H1 (cell line): ENCODE measurements at regions not wholly inside any gene's neighbourhood (a gene's known extent, or its start where the extent isn't known, plus 50 kb on each side); places are given as distances from the start of the nearest gene placed in this dataset.
A peak's percentile ranks its signal among the peaks of the same experiment; 100 is the strongest.

Experiments used
- CTCF ChIA-PET: fragments of 300-600 bp; sonication (Branson Sonifier 250); formaldehyde crosslinking; loops from one replicate; lab custom pipeline; 2021; ENCODE audit not compliant: partially characterized antibody; lab: Charles Lee
- POLR2A ChIA-PET: fragments of 300-600 bp; sonication (Branson Sonifier 250); formaldehyde crosslinking; loops from one replicate; lab custom pipeline; 2021; ENCODE audit warnings: inconsistent platforms; ENCODE audit not compliant: partially characterized antibody; lab: Charles Lee
- DNase-seq, 2 experiments: peaks; one replicate each; pipeline versions ENCODE4 v3.0.0 to v3.0.0-alpha.2; 2010 to 2022; ENCODE audit warnings: low spot score in 2 of 2, low read depth in 1 of 2, mixed read lengths in 1 of 2
- FAIRE-seq: peaks from 2 replicates; lab custom pipeline; 2011; peaks lifted over from hg19 to GRCh38; lab: Jason Lieb, UNC
- H2AFZ ChIP-seq: 2 replicates; pipeline ENCODE4 v1.8.1; 2012; ENCODE audit warnings: low read length, inconsistent platforms
- H2AK5ac ChIP-seq: 2 replicates; pipeline ENCODE4 v1.6.1; 2013; ENCODE audit warnings: low read depth, low read length
- H2BK120ac ChIP-seq: replicated peaks from 2 replicates; pipeline ENCODE3; 2013; ENCODE audit warnings: low read depth, low read length, inconsistent platforms
- H2BK12ac ChIP-seq: 2 replicates; pipeline ENCODE4 v1.6.1; 2013; ENCODE audit warnings: low read depth, low read length
- H2BK15ac ChIP-seq: 2 replicates; pipeline ENCODE4 v1.6.1; 2013; ENCODE audit warnings: low read length
- H2BK20ac ChIP-seq: 2 replicates; pipeline ENCODE4 v1.6.1; 2013; ENCODE audit warnings: low read length
- H2BK5ac ChIP-seq: 2 replicates; pipeline ENCODE4 v1.6.1; 2013; ENCODE audit warnings: low read depth, low read length
- H3K14ac ChIP-seq: 2 replicates; pipeline ENCODE4 v1.6.1; 2013; ENCODE audit warnings: inconsistent platforms; ENCODE audit not compliant: insufficient read length
- H3K18ac ChIP-seq: 2 replicates; pipeline ENCODE4 v1.6.1; 2013; ENCODE audit warnings: low read length; ENCODE audit errors: extremely low read depth
- H3K23ac ChIP-seq: 2 replicates; pipeline ENCODE4 v1.6.1; 2013; ENCODE audit warnings: inconsistent platforms; ENCODE audit not compliant: insufficient read length
- H3K23me2 ChIP-seq: 2 replicates; pipeline ENCODE4 v1.6.1; 2013; ENCODE audit warnings: low read depth, low read length
- H3K27ac ChIP-seq: 2 replicates; pipeline ENCODE4 v1.6.1; 2011; ENCODE audit warnings: low read depth, low read length, inconsistent platforms
- H3K27me3 ChIP-seq, 4 experiments: replicated peaks in 1 of 4; 1 replicate in 1 of 4; 2 replicates in 3 of 4; pipeline versions ENCODE4 v1.6.1 to v1.8.1; 2011 to 2013; ENCODE audit warnings: low read length in 3 of 4, mild to moderate bottlenecking in 3 of 4, inconsistent platforms in 2 of 4, mixed read lengths in 2 of 4, moderate library complexity in 1 of 4; ENCODE audit not compliant: control insufficient read depth in 3 of 4, insufficient read depth in 3 of 4; ENCODE audit errors: extremely low read depth in 1 of 4
- H3K36me3 ChIP-seq, 4 experiments: 2 replicates each; pipeline versions ENCODE4 v1.6.1 to v1.8.1; 2011 to 2013; ENCODE audit warnings: mild to moderate bottlenecking in 4 of 4, low read length in 3 of 4, moderate library complexity in 2 of 4, control low read depth in 1 of 4, inconsistent platforms in 1 of 4; ENCODE audit not compliant: insufficient read depth in 4 of 4, control insufficient read depth in 2 of 4
- H3K4ac ChIP-seq: replicated peaks from 2 replicates; pipeline ENCODE3; 2013; ENCODE audit warnings: low read length, low read depth, mixed read lengths, inconsistent platforms; ENCODE audit not compliant: insufficient read length
- H3K4me1 ChIP-seq, 4 experiments: replicated peaks in 1 of 4; 1 replicate in 1 of 4; 2 replicates in 3 of 4; pipeline versions ENCODE4 v1.6.1 to v1.8.1; 2011 to 2013; ENCODE audit warnings: low read length in 3 of 4, inconsistent platforms in 2 of 4, mixed read lengths in 1 of 4; ENCODE audit not compliant: insufficient read depth in 4 of 4, control insufficient read depth in 3 of 4
- H3K4me2 ChIP-seq, 2 experiments: 2 replicates each; pipeline versions ENCODE4 v1.6.1 to v1.8.1; 2011 to 2013; ENCODE audit warnings: low read depth in 2 of 2, low read length in 2 of 2, control low read depth in 1 of 2, inconsistent platforms in 1 of 2, mild to moderate bottlenecking in 1 of 2; ENCODE audit not compliant: insufficient read depth in 1 of 2
- H3K4me3 ChIP-seq, 4 experiments: fragments of 200-600, 300-600 bp in 1 of 4; sonication (generic), shearing (Covaris generic), sonication (Bioruptor Twin) in 1 of 4; 2 replicates each; pipeline versions ENCODE4 v1.5.1 to v1.8.1; 2011 to 2016; ENCODE audit warnings: low read length in 4 of 4, low read depth in 3 of 4, control low read depth in 2 of 4, inconsistent platforms in 2 of 4, mild to moderate bottlenecking in 2 of 4, mixed read lengths in 1 of 4, moderate library complexity in 1 of 4; ENCODE audit not compliant: insufficient read depth in 2 of 4; ENCODE audit errors: extremely low read depth in 1 of 4
- H3K56ac ChIP-seq: replicated peaks from 2 replicates; pipeline ENCODE3; 2013; ENCODE audit warnings: low read depth, mild to moderate bottlenecking, mixed read lengths, low read length, inconsistent platforms; ENCODE audit not compliant: insufficient read length
- H3K79me1 ChIP-seq: 2 replicates; pipeline ENCODE4 v1.6.1; 2013; ENCODE audit warnings: low read depth, low read length, control low read depth
- H3K79me2 ChIP-seq, 2 experiments: 2 replicates each; pipeline versions ENCODE4 v1.6.1 to v1.8.1; 2012 to 2013; ENCODE audit warnings: low read length in 2 of 2, mild to moderate bottlenecking in 2 of 2, inconsistent platforms in 1 of 2; ENCODE audit not compliant: insufficient read depth in 2 of 2, control insufficient read depth in 1 of 2
- H3K9ac ChIP-seq, 4 experiments: replicated peaks in 1 of 4; 1 replicate in 1 of 4; 2 replicates in 3 of 4; pipeline versions ENCODE4 v1.6.1 to v1.8.1; 2011 to 2013; ENCODE audit warnings: low read depth in 3 of 4, low read length in 3 of 4, control low read depth in 2 of 4, mild to moderate bottlenecking in 2 of 4, moderate library complexity in 2 of 4, inconsistent platforms in 1 of 4; ENCODE audit errors: extremely low read depth in 1 of 4
- H3K9me3 ChIP-seq, 2 experiments: 2 replicates each; pipeline versions ENCODE4 v1.6.1 to v1.8.1; 2012 to 2013; ENCODE audit warnings: mild to moderate bottlenecking in 2 of 2, moderate library complexity in 2 of 2, control low read depth in 1 of 2, inconsistent platforms in 1 of 2, low read depth in 1 of 2, low read length in 1 of 2, mixed read lengths in 1 of 2; ENCODE audit not compliant: insufficient read depth in 2 of 2
- H4K20me1 ChIP-seq, 2 experiments: replicated peaks in 1 of 2; 2 replicates each; pipeline versions ENCODE3 to v1.8.1; 2011 to 2013; ENCODE audit warnings: inconsistent platforms in 2 of 2, low read length in 2 of 2, mild to moderate bottlenecking in 1 of 2; ENCODE audit not compliant: insufficient read depth in 2 of 2, control insufficient read depth in 1 of 2
- H4K5ac ChIP-seq: 2 replicates; pipeline ENCODE4 v1.6.1; 2013; ENCODE audit warnings: low read length, low read depth, mixed read lengths, inconsistent platforms; ENCODE audit not compliant: insufficient read length
- H4K8ac ChIP-seq: 2 replicates; pipeline ENCODE4 v1.8.0; 2013; ENCODE audit warnings: mild to moderate bottlenecking, moderate library complexity, low read length, inconsistent platforms; ENCODE audit not compliant: insufficient read depth; ENCODE audit errors: extremely low read depth
- H4K91ac ChIP-seq: replicated peaks from 2 replicates; pipeline ENCODE3; 2013; ENCODE audit warnings: low read length, mixed read lengths, inconsistent platforms; ENCODE audit not compliant: insufficient read length
- WGBS, 2 experiments: shearing (Covaris generic) in 1 of 2; methylation state at CpG; one replicate each; pipeline versions ENCODE4 v1.1.6 to v1.1.7; 2013 to 2015; ENCODE audit warnings: low lambda C conversion rate in 2 of 2, mixed read lengths in 2 of 2, inconsistent platforms in 1 of 2, low coverage in 1 of 2, missing lambda C conversion rate in 1 of 2; ENCODE audit not compliant: insufficient replicate concordance in 2 of 2, insufficient coverage in 1 of 2, insufficient read length in 1 of 2; ENCODE audit errors: extremely low coverage in 1 of 2, missing lambda C conversion rate in 1 of 2; 5-methylcytosine and 5-hydroxymethylcytosine counted together

DNA sequence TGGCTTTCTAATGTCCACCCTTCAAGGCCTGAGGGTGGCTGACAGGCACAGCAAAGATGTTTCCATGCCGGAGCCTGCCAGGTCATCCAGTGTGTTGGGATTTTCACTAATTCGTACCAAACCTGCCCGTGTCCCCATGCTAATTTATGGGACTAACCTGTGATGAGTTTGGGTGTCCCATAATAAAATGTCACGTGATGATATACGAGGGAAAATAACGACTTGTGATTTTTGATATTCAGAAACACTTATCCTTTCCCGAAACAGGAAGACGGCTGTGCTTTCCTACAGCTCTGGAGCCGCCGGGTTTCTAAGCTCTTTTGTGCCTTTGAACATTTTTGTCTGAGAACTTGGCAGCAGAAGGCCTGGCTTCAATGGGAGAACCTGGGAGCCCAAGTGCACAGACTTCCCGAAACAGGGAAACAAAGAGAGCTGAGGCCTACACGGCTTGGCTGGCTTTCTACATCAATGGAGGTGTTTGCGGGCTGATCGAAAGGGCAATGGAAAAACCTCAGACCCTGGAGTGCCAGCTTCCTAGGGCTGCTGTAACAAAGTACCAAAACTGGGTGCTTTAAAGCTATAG lies 171.9 kb upstream of the JARID2 start:
- ChIA-PET POLR2A (interaction anchor here (0.8 to 1.3 kb wide), 2 partner anchors 11 to 38 kb away, joined by 3 to 5 read pairs; no protein-coding TSS in a partner anchor), CTCF (interaction anchor here (0.6 to 2.5 kb wide), 4 partner anchors 16 to 543 kb away, joined by 3 to 8 read pairs (median 4); no protein-coding TSS in a partner anchor)
- H3K4ac ChIP-seq: no peak overlapping the region
- no peak overlapping the region for H3K18ac ChIP-seq
- no peak overlapping the region for H3K4me3 ChIP-seq
- WGBS, 2 experiments: 90% methylated on average over 14 of the region's 14 CpGs; no CpG with 5 or more reads in 1 of the 2 experiments
- H2BK15ac ChIP-seq: peak overlapping the region; percentile 61; the same call in 1 of the 2 replicates
- H2BK12ac ChIP-seq: no peak overlapping the region
- peak overlapping the region; percentile 84; the same call in 1 of the 2 replicates for H2BK20ac ChIP-seq
- no peak overlapping the region for H3K27ac ChIP-seq
- DNase-seq (no peak), FAIRE-seq (no peak)
- peak overlapping the region; percentile 25 for H4K91ac ChIP-seq
- no peak overlapping the region; the same call in 1 of the 2 replicates for H4K8ac ChIP-seq
- peak overlapping the region; percentile 57 for H2BK120ac ChIP-seq
- H3K9ac ChIP-seq: no peak overlapping the region
- H2AK5ac ChIP-seq: no peak overlapping the region
- H3K56ac ChIP-seq: no peak overlapping the region
- no peaks in the 10 kb centered on the region for H3K79me2 ChIP-seq
- H3K79me1 ChIP-seq: no peaks in the 10 kb centered on the region
- H3K36me3 ChIP-seq: no peaks in the 10 kb centered on the region
- H4K20me1 ChIP-seq: no peaks in the 10 kb centered on the region
- H3K27me3 ChIP-seq: no peaks in the 10 kb centered on the region; a peak in 1 of 7 replicates
- H3K23ac ChIP-seq: no peak overlapping the region
- H2BK5ac ChIP-seq: peak overlapping the region; percentile 63; the same call in 1 of the 2 replicates
- H3K23me2 ChIP-seq: no peaks in the 10 kb centered on the region; the same call in 1 of the 2 replicates
- no peak overlapping the region for H3K4me2 ChIP-seq
- no peaks in the 10 kb centered on the region for H3K9me3 ChIP-seq
- peaks cover 4 to 10% (median 8%) of the 10 kb centered on the region in 4 experiments for H3K4me1 ChIP-seq
- H3K14ac ChIP-seq: no peak overlapping the region
- H2AFZ ChIP-seq: no peak overlapping the region
- H4K5ac ChIP-seq: no peak overlapping the region
